ENCODE measurements at regions not wholly inside any gene's neighbourhood (a gene's known extent, or its start where the extent isn't known, plus 50 kb on each side); places are given as distances from the start of the nearest gene placed in this dataset.
"Not testable (repeated sequence)": the region's sequence is repeated elsewhere in the genome, so short reads cannot be mapped to it uniquely, and the experiment has no call there.

DNA sequence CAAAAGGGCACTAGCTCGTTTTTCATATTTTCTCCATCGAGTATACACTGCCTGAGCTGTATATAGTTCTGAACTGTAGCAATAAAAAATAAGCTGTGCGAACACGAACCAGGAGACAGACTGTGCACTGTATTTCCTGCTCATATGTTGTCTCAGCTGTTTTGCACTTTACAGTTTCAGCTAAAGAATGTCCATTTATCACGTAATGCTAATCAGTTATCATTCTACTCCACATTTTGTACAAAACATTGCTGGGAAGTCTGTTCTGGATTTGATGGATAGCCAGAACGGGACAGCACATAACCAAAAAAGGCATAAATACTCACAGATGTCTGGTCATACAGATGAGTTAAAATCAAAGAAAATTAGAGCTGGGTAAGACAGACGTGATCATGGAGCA is 315.5 kb upstream of the ADGRL3 start:
- no peak for DNase-seq (ENCODE audit: low read depth)

- no peak for DNase-seq (ENCODE audit: low read depth)
These were observed 315.1 kb upstream of the ADGRL3 start for GRCh38 chr4:60885011-60885410.

DNA sequence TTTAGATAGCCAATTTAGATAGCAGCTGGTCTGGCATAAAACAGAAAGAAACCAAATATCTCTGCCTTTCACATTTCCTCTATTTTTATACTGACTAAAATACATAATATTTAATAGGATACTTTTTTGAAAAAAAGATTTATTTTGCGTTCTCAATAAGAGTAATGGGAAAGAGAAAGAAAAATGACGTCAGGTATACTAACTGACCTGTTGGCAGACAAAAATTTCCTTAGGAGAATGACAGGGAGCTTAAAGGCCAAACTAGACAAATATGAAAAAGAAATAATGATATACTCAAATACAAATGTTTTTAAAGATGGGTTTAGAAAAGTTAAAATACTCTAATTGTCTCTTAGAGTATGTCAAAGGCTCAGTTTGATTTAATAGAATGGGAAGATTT is 309.4 kb upstream of the ADGRL3 start:
- no peak for DNase-seq (ENCODE audit: low read depth)

- no peak for DNase-seq (ENCODE audit: low read depth)
These were observed 308.2 kb upstream of the ADGRL3 start for GRCh38 chr4:60891947-60892346.

GRCh38 chr4:60897415-60897814 is 302.7 kb upstream of the ADGRL3 start:
- no peak for DNase-seq (ENCODE audit: low read depth)

DNA sequence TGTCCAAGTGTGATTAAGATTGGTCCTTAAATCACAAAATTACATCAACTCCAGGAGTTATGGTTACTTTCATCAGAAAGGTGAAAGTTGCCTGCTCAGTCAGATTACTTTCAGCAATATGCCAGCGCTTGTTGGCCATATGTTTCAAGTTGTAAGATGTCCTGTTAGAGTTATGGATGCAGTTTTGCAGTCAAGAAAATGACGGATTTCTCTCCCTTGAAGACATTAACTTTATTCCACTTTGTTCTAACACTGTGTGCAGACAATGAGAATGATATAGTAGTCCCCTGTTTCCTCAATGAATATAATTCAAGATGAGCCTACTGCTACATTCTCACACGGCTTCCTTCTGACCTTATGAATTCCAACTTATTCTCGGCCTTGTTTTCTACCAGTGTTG is 295.0 kb upstream of the ADGRL3 start:
- DNase-seq (ENCODE audit: low read depth), result no peak

DNA sequence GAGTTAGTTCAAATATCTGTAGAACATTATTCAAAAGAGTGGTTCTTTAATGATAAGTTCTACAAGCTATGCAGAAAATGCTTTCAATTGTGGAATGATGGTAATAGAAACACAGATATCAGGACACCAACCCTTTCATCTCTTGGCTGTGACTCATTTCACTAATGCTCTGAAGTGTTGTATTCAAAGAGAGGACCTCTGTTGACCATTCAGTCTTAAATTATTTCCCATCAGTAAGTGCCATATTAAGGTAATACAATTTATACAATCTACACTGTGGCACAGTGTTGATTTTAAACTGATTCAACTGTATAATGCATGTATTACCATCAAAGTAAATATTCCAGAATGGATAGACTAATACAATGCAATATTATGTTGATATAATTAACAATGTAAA is 289.0 kb upstream of the ADGRL3 start:
- no peak for DNase-seq (ENCODE audit: low read depth)

- DNase-seq (ENCODE audit: low read depth), result no peak
These were observed 287.1 kb upstream of the ADGRL3 start for GRCh38 chr4:60913002-60913401.

GRCh38 chr4:60913671-60914070 is 286.5 kb upstream of the ADGRL3 start:
- DNase-seq (ENCODE audit: low read depth), result no peak

DNA sequence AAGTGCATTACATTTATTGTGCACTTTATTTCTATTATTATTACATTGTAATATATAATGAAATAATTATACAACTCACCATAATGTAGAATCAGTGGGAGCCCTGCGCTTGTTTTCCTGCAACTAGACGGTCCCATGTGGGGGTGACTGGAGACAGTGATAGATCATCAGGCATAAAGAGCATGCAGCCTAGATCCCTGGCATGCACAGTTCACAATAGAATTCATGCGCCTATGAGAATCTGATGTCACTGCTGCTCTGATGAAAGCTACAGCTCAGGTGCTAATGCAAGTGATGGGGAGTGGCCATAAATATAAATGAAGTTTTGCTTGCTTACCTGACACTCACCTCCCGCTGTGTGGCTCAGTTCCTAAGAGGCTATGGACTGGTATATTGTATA is 278.4 kb upstream of the ADGRL3 start:
- DNase-seq (ENCODE audit: low read depth), result not testable (repeated sequence)

GRCh38 chr4:60923075-60923474 is 277.1 kb upstream of the ADGRL3 start:
- DNase-seq (ENCODE audit: low read depth), result no peak

DNA sequence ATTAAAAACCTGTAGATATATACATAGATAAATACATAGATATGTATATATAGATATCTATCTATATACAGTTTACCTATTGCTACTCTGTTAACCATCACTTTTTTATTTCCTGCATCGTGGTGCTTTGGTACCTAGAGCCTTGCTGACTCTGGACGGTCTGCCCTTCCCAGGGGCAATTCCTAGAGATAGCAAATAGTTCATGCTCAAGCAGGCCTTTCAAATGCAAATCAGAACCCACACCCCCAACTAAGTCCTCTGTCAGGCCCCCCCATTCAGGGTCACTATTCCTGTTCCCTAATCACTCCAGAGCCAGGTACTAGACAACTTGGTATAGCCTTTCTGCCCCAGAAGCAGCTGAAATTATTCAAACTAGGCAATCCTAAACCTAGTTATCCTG is 273.5 kb upstream of the ADGRL3 start:
- no peak for DNase-seq (ENCODE audit: low read depth)

GRCh38 chr4:60930866-60931265 is 269.3 kb upstream of the ADGRL3 start:
- no peak for DNase-seq (ENCODE audit: low read depth)

GRCh38 chr4:60934566-60935295 is 265.4 kb upstream of the ADGRL3 start:
- no peak for DNase-seq (ENCODE audit: low read depth)

- no peak for DNase-seq (ENCODE audit: low read depth)
These were observed 261.9 kb upstream of the ADGRL3 start for GRCh38 chr4:60938181-60938580.

- DNase-seq (ENCODE audit: low read depth), result no peak
These were observed 261.5 kb upstream of the ADGRL3 start for GRCh38 chr4:60938621-60939020.

DNA sequence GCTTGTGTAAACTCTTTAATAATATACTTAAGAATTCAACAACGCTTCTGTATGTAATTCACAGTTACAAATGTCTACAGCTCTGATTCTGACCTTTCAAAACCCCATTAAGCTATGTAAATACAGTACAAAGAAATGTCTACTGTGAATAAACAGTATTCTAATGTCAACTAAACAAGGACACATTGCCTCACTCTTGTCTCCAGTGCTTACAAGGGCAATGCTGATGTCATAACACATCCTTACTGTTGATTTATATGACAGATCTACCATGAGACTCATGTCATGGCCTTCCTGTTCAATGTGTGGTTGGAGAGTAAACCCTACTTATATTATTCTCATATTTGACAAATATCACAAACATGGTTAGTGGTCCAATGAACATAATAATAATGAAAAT is 256.1 kb upstream of the ADGRL3 start:
- no peak for DNase-seq (ENCODE audit: low read depth)

GRCh38 chr4:60945641-60946040 is 254.5 kb upstream of the ADGRL3 start:
- peak; percentile 2 for DNase-seq (ENCODE audit: low read depth)

GRCh38 chr4:60948008-60948407 is 252.1 kb upstream of the ADGRL3 start:
- DNase-seq (ENCODE audit: low read depth), result no peak

DNA sequence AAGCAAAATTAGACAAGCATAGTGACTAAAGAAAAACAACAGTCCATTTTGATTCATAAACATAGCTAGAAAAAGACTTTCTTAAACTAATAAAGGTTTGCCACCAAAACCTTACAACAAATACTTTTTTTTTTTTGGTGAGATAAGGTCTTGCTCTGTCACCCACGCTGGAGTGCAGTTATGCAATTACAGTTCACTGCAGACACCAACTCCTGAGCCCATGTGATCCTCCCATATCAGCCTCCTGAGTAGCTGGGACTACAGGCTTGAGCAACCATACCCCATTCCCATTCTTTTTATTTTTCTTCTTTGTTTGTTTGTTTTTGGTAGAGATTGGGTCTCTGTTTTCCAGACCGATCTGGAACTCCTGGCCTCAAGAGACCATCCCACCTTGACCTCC is 247.2 kb upstream of the ADGRL3 start:
- no peak for DNase-seq (ENCODE audit: low read depth)

GRCh38 chr4:60953826-60954225 is 246.3 kb upstream of the ADGRL3 start:
- no peak for DNase-seq (ENCODE audit: low read depth)

- DNase-seq (ENCODE audit: low read depth), result no peak
These were observed 237.8 kb upstream of the ADGRL3 start for GRCh38 chr4:60962286-60962685.

GRCh38 chr4:60981534-60981933 is 218.6 kb upstream of the ADGRL3 start:
- no peak for DNase-seq (ENCODE audit: low read depth)

- no peak for DNase-seq (ENCODE audit: low read depth)
These were observed 211.0 kb upstream of the ADGRL3 start for GRCh38 chr4:60989141-60989540.
